GM23248 (cell line): ENCODE measurements at regions not wholly inside any gene's neighbourhood (a gene's known extent, or its start where the extent isn't known, plus 50 kb on each side); places are given as distances from the start of the nearest gene placed in this dataset.

Experiments used
- DNase-seq: peaks from one replicate; pipeline ENCODE4 v3.0.0-alpha.2; 2015
- H2AFZ ChIP-seq: fragments of 200-600 bp; sonication (generic); 2 replicates; pipeline ENCODE4 v1.6.1; 2016; ENCODE audit warnings: antibody characterized with exemption
- H3F3A ChIP-seq: fragments of 200-600 bp; sonication (generic); 2 replicates; pipeline ENCODE4 v1.6.1; 2016; ENCODE audit warnings: mild to moderate bottlenecking, antibody characterized with exemption, mixed run types; ENCODE audit not compliant: insufficient read depth
- H3K27ac ChIP-seq: fragments of 200-600 bp; sonication (generic); 2 replicates; pipeline ENCODE4 v1.5.1; 2016; ENCODE audit warnings: mild to moderate bottlenecking
- H3K27me3 ChIP-seq: fragments of 200-600 bp; sonication (generic); replicated peaks from 2 replicates; pipeline ENCODE4 v1.6.1; 2016; ENCODE audit warnings: mild to moderate bottlenecking; ENCODE audit not compliant: insufficient read depth
- H3K36me3 ChIP-seq: fragments of 200-600 bp; sonication (generic); 2 replicates; pipeline ENCODE4 v1.6.1; 2016; ENCODE audit warnings: low read depth, mild to moderate bottlenecking
- H3K4me1 ChIP-seq: fragments of 200-600 bp; sonication (generic); 2 replicates; pipeline ENCODE4 v1.6.1; 2016; ENCODE audit warnings: mild to moderate bottlenecking; ENCODE audit not compliant: insufficient read depth
- H3K4me2 ChIP-seq: fragments of 200-600 bp; sonication (generic); one replicate; pipeline ENCODE4 v1.6.1; 2016; ENCODE audit warnings: mild to moderate bottlenecking; ENCODE audit not compliant: unreplicated experiment
- H3K4me3 ChIP-seq: fragments of 200-600 bp; sonication (generic); 2 replicates; pipeline ENCODE4 v1.5.1; 2016; ENCODE audit warnings: mild to moderate bottlenecking
- H3K79me2 ChIP-seq: fragments of 200-600 bp; sonication (generic); 2 replicates; pipeline ENCODE4 v1.6.1; 2016; ENCODE audit warnings: mild to moderate bottlenecking; ENCODE audit not compliant: insufficient read depth
- H3K9ac ChIP-seq: fragments of 200-600 bp; sonication (generic); 2 replicates; pipeline ENCODE4 v1.6.1; 2016; ENCODE audit warnings: mild to moderate bottlenecking
- H3K9me2 ChIP-seq: fragments of 200-600 bp; sonication (generic); 2 replicates; pipeline ENCODE4 v1.6.1; 2016; ENCODE audit warnings: mixed run types, mild to moderate bottlenecking, moderate library complexity; ENCODE audit not compliant: insufficient read depth
- H3K9me3 ChIP-seq: fragments of 200-600 bp; sonication (generic); one replicate; pipeline ENCODE4 v1.6.1; 2017; ENCODE audit warnings: low read depth
- H4K20me1 ChIP-seq: fragments of 200-600 bp; sonication (generic); 2 replicates; pipeline ENCODE4 v1.6.0; 2016; ENCODE audit not compliant: insufficient read depth
- EZH2 ChIP-seq: fragments of 200-600 bp; sonication (generic); IDR thresholded peaks from 2 replicates; pipeline ENCODE4 v1.6.1; 2018; ENCODE audit warnings: antibody characterized with exemption, mild to moderate bottlenecking; ENCODE audit not compliant: insufficient read depth, poor library complexity, severe bottlenecking
- EZH2phosphoT487 ChIP-seq: fragments of 200-600 bp; sonication (generic); IDR thresholded peaks from 2 replicates; pipeline ENCODE4 v1.6.1; 2018; ENCODE audit warnings: antibody characterized with exemption, moderate library complexity, mild to moderate bottlenecking, low read depth; ENCODE audit not compliant: insufficient read depth
- WGBS, 2 experiments: methylation state at CpG; one replicate each; pipeline ENCODE4 v1.1.6; 2015 to 2017; ENCODE audit warnings: low lambda C conversion rate in 2 of 2, low coverage in 1 of 2; ENCODE audit errors: missing lambda C conversion rate in 2 of 2; 5-methylcytosine and 5-hydroxymethylcytosine counted together
- in situ Hi-C: fragments of 300-500 bp; cut with MboI; formaldehyde crosslinking; loops from 2 replicates; pipeline ENCODE4 v1.15.0; 2020

DNA sequence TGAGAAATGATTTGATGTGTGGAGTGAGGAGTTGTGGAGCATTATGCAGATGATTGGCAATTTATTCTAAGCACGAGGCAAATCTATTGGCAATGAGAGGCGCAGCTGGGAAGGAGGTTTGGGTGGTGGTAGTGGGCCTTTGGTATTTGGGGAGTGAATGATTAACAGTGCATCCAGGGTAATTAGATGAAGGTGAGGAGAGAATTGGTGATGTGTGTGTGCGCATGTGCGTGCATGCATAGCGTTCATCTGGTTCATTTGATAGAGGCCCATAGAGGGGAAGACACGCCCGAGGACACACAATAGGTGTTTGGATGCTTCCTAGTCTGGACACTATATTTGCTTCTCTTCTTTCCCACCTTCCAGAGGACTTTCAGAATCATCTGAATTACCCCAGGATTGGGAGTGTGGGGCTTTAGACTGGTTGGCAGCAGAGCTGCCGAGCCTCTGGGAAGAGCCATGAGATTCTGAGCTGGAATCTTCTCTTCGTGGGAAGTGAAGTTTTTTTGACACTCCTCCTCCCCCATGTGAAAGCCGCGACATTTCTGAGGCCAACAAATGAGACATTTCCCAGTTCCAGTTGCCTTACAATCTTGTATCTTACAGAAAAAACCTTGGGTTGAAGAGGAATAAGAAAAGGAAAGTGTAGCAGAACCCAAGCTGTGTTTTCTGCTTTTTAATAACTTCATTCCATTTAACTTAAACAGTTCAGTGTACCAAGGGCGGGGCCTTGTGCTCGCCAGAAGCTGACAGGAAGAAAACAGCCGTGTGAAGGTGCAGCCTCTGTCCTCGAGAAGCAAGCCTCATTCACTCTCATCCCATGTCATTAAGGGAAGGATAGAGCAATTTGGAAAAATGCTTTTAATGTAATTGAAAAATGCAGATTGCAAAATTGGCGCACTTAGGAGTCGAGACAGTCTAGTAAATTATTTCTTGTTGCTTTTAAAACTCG is 65.2 kb downstream of the SLC25A47 start:
- no peak overlapping the region for H3K4me2 ChIP-seq
- peaks cover 26% of the 10 kb centered on the region for H3K4me1 ChIP-seq
- TF ChIP-seq EZH2 (no peak), EZH2phosphoT487 (no peak)
- H3K27me3 ChIP-seq = no peaks in the 10 kb centered on the region
- no peaks in the 10 kb centered on the region for H3K36me3 ChIP-seq
- in situ Hi-C loops = no loop called here
- no peak overlapping the region for H3K9ac ChIP-seq
- H3K9me3 ChIP-seq = no peaks in the 10 kb centered on the region
- no peaks in the 10 kb centered on the region for H3K9me2 ChIP-seq
- peaks cover 51% of the 10 kb centered on the region for H3K79me2 ChIP-seq
- no peak overlapping the region for H3K27ac ChIP-seq
- DNase-seq = no peak
- peaks cover 20% of the 10 kb centered on the region for H3F3A ChIP-seq
- H4K20me1 ChIP-seq = no peaks in the 10 kb centered on the region
- 94% methylated on average over 18 of the region's 18 CpGs for WGBS, 2 experiments
- H2AFZ ChIP-seq = no peak overlapping the region
- no peak overlapping the region for H3K4me3 ChIP-seq

DNA sequence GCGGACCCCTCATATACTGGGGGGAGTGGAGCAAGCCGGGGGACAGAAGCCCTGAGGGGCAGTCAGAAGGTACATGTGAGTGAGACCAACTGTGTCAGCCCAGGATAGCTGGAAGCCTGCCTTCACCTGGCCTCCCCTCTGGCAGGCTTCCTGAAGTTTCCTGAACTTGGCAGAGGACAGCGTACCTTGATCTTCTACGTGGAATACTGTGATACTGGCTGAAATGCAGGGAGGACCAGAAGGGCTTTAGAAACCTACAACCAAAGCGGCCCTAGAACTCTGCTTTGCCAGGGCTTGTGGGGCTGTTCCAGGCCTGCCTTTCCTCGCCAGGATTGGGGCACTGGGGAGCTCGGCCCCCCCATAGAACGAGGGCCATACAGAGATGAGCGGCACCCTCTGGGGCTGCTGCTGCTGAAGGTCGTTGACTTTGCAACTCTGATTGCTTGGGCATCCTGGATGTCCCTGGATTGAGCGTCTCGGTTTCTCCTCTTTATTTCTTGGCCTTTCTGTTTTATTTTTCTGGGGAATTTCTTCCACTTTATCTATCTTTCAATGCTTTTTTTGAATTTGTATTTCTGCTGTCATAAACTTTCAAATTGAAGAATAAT is 66.5 kb downstream of the SLC25A47 start:
- Histone ChIP-seq H3K4me1 (peaks cover 26% of the 10 kb centered on the region), H3K9me2 (no peaks in the 10 kb centered on the region), H3K36me3 (no peaks in the 10 kb centered on the region), H3K79me2 (peaks cover 56% of the 10 kb centered on the region), H3F3A (peaks cover 20% of the 10 kb centered on the region), H3K9ac (no peak overlapping the region), H3K4me2 (no peak overlapping the region), H3K27ac (no peak overlapping the region), H2AFZ (no peak overlapping the region), H3K9me3 (no peaks in the 10 kb centered on the region), H3K27me3 (no peaks in the 10 kb centered on the region), H4K20me1 (no peaks in the 10 kb centered on the region), H3K4me3 (no peak overlapping the region)
- 92 to 95% methylated on average over 12 of the region's 12 CpGs for WGBS, 2 experiments
- DNase-seq = no peak
- TF ChIP-seq EZH2 (no peak), EZH2phosphoT487 (no peak)
- in situ Hi-C loops = no loop called here

DNA sequence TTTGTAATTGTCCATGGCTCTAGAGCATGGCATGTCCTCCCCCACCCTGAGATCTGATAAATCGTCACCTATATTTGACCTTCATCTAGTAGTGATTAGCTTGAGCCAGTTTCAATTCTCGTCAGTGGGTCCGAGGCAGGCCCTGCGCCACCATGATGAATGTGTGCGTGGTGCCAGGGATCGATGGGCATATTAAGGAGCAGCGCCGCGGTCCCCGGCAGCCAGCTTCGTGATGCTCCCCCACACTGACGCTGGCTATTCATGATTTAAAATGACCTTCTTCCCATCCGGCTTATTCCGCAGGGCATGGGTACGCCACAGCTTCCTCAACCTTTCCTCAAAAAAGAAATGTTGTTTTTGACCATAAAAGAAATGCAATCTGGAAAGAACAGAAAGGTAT is 68.0 kb downstream of the SLC25A47 start:
- Histone ChIP-seq H3K9ac (no peak overlapping the region), H3F3A (peaks cover 10% of the 10 kb centered on the region; the same call in 1 of the 2 replicates), H3K4me2 (no peak overlapping the region), H3K79me2 (peaks cover 56% of the 10 kb centered on the region), H3K9me2 (no peaks in the 10 kb centered on the region), H3K9me3 (no peaks in the 10 kb centered on the region), H4K20me1 (no peaks in the 10 kb centered on the region), H3K4me1 (peaks cover 21% of the 10 kb centered on the region), H3K27me3 (no peaks in the 10 kb centered on the region), H2AFZ (no peak overlapping the region), H3K36me3 (no peaks in the 10 kb centered on the region), H3K27ac (no peak overlapping the region), H3K4me3 (no peak overlapping the region)
- 95 to 96% methylated on average over 15 of the region's 15 CpGs for WGBS, 2 experiments
- in situ Hi-C loops = no loop called here
- no peak for DNase-seq
- no peak for TF ChIP-seq EZH2
- TF ChIP-seq EZH2phosphoT487 = no peak

DNA sequence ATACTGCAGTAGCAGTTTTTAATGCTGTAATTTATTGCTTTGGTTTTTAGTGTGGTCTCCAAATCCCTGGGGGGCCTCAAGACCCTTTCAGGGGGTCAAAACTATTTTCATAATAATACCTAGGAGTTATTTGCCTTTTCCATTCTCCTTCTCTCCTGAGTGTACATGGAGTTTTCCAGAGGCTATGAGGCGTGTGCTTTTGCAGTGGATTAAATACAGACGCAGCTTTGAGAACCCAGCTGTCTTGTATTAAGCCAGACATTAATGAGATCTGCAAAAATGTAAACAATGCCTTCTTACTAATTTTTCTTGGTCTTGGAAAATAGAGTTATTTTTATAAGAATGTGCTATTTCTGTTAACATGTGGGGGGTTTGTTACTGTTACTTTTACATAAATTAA is 68.6 kb downstream of the SLC25A47 start:
- H2AFZ ChIP-seq = no peak overlapping the region
- H3K4me3 ChIP-seq = no peak overlapping the region
- no peaks in the 10 kb centered on the region for H3K27me3 ChIP-seq
- H3K4me2 ChIP-seq = peak overlapping the region; percentile 13
- TF ChIP-seq EZH2phosphoT487 (peak; percentile 75; the same call in 1 of the 2 replicates), EZH2 (no peak)
- no peaks in the 10 kb centered on the region for H3K9me2 ChIP-seq
- H3F3A ChIP-seq = peaks cover 10% of the 10 kb centered on the region; the same call in 1 of the 2 replicates
- no peaks in the 10 kb centered on the region for H4K20me1 ChIP-seq
- H3K79me2 ChIP-seq = peaks cover 59% of the 10 kb centered on the region
- H3K27ac ChIP-seq = peak overlapping the region; percentile 25; the same call in 1 of the 2 replicates
- H3K36me3 ChIP-seq = no peaks in the 10 kb centered on the region
- peak; percentile 64 for DNase-seq
- H3K4me1 ChIP-seq = peaks cover 17% of the 10 kb centered on the region
- peak overlapping the region; percentile 19 for H3K9ac ChIP-seq
- 18 to 26% methylated on average over 2 of the region's 2 CpGs for WGBS, 2 experiments
- H3K9me3 ChIP-seq = no peaks in the 10 kb centered on the region
- in situ Hi-C loops = no loop called here
